ENCODE measurements at regions not wholly inside any gene's neighbourhood (a gene's known extent, or its start where the extent isn't known, plus 50 kb on each side); places are given as distances from the start of the nearest gene placed in this dataset.
"Not testable (repeated sequence)": the region's sequence is repeated elsewhere in the genome, so short reads cannot be mapped to it uniquely, and the experiment has no call there.

DNA sequence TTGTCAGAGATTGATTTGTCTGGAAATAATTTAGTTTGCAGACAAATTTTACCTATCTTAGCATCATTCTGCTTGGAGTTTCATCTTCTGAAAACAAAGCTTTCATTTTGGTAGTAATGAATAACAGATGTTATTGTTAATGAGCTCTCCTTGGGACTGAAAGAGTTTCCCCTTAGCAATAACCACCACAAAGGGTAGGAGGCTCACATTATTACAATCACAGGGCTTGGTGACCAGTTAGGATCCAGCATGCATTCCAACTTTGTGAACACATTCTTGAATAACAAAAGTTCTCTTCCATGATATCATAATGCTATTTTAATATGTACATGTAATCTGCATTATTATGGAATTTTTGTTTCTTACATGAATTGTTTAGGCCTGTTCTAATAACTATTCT is 148.8 kb upstream of the VWC2 start:
- DNase-seq = no peak

DNA sequence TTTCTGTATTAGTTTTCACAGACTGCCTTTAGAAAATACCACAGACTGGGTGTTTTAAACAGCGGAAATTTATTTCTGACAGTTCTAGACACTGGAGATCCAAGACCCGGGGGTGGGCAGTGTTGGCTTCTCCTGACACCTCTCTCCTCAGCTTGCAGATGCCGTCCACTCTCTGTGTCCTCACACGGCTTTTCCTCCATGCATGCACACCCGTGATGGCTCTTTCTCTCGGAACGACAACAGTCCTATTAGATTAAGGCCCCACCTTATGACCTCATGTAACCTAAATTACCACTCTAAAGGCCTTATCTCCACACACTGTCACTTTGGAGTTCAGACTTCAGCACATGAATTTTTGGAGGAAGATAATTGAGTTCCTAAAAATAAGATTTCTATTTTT is 142.9 kb upstream of the VWC2 start:
- no peak for DNase-seq

DNA sequence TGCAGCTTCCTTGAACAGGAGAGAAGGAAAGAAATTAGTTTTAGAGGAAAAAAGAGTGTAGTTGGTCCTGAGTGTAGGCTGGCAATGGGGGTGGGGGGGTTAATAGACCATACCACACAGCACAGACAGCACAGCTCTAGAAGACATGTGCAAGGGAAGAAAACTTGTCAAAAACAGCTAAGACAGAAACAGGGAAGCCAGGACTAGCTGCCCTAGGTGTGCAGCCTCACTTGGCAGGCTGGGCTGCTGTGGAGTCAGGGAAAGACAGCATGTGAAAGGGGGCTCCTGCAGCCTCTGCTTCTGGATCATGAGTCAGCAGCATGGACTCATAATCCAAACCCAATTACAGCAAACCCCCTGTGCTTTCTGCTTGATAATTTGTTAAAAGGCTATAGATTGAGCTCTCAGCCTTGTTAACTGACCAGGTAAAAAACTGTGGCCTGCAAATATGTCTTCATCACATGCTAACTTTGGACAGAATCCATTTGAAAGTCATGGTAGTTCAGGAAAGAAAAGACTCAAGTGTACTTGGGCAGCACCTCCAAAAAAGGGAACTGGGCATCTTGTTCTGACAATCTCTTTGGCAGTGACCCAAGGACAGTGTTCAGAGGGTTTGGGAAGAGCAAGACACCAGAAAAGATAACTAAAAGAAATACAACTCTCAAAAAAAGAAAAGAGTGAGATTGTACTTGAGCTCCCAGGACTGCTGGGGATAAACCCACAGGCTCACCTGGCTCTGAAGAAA is 142.2 kb upstream of the VWC2 start:
- DNase-seq = no peak

DNA sequence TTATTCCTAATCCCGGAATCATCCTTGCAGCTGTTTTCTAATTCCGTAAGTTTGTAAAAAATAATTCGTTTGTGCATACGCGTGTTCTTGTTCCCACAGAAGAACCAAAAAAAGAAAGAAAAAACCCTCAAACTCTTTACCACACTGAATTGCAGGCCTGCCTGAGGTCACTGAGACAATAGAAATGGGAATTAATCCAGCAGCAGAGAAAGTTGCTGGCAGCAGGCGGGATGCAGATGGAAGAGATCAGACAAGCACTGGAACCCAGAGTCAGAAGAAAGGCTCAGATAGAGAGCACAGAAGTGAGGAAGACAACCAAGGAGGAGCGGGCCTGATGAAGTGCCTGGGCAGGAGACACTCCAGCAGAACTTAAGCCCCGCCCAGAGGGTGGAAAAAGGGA is 141.5 kb upstream of the VWC2 start:
- no peak for DNase-seq

DNA sequence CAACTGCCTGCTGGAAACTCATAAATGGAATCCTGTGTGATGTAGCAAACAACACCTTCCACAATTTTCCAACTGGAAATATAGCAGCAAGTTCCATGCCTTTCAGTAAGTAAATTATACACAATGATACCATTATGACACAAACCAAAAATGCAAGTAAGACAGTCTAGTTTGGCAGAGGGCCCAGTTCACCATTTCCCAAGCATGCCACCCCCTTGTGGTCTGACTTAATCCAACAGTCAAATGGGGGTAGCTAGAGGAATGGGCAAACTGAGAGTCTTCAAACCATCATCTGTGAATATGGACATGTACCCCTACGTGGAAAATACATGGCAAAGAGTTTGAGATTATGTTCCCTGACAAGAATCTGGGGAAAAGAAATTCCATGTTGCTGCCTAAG is 137.6 kb upstream of the VWC2 start:
- DNase-seq = no peak

DNA sequence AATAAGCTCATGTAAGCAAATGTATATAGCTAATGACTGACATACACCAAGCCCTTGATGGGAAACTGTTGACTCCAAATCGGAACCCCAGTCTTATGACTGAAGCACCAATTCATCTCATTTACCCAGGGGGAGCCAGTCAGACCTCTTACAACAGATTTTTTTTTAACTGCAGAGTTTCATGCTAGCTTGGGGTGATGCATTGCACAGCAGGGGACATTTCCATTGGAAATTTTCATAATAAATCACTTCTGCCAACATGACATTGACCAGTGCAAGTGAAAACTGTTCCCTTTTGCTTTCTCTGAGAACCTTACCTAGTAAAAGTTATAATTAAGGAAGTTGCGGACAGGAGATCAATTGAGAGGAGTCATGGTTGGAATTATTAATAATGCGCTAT is 137.0 kb upstream of the VWC2 start:
- DNase-seq = no peak

DNA sequence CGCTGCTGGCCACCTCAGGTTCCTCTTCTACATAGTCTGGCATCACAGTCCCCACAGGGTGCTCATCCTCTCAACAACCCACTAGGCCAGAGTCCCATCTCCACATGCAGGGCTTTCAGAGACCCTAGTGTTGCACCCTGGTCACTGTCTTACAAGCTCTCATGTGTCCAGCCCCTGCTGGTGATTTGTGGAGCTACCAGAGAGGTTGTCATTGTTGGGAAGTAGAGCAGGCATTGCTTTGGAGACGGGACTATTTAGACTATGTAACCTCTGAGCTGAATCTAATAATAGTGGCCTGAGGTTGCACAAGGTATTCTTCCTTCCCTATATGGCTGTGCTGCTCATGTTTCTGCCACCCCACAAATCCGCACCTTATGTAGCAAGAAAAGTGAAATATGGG is 135.3 kb upstream of the VWC2 start:
- no peak for DNase-seq

DNA sequence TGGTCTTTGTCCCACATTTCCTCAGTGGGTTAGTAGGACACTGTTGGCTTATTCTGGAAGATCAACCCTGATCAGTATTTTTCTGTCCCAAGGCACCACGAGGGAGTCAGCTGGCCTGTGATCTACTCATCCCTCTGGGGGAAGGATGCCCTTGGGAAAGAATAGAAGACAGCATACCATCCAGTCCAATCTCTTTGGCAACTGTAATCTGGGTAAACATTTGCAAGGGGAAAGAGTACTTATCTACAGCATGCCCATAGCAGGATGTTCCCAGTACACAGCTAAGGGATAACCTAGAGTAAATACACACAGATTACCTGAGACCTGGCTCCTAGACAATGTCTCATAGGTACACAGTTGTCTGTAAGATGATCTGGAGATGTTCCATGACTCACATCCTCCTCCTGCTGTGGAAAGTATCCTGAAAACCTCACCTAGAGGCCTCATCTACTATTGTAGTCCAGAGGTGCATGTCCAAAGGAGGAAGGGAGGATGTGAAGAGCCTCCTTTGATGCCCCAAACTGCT is 134.3 kb upstream of the VWC2 start:
- no peak for DNase-seq

DNA sequence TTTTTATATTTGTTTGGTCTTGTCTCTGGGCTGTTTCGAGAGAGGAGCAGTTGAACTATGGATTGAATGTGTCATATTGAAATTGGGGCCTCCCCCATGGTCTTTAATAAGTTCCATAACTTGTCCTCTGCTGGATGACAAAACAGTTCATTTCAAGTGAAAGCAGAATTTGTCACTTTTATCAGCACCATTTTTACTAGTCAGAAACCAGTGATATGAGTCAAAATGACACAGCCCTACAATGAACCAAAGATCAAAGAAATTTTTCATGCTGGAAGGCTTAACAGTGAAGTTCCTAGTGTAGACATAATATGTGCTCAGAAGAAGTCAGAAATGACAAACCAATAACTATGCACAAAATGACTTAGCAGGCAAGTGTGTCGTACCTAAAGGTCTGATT is 133.6 kb upstream of the VWC2 start:
- no peak for DNase-seq

DNA sequence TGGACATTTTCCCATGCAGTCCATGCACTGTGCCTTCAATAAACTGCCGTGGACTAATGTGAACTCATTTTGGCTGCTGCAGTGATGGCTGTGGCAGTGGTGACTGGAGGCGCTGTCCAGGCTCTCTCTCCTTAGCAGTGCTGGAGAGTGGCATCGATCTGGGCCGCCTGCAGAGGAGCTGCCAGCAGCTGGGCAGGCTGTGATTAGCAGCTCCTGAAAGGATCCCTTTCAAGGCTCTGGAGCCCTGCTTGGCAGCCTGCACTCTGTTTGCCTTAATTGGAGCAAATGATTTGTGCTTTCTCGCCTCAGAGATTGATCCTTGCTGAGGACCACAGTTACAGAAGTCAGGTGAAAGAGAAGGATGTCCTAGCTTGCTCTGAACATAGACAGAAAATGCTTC is 130.1 kb upstream of the VWC2 start:
- no peak for DNase-seq

DNA sequence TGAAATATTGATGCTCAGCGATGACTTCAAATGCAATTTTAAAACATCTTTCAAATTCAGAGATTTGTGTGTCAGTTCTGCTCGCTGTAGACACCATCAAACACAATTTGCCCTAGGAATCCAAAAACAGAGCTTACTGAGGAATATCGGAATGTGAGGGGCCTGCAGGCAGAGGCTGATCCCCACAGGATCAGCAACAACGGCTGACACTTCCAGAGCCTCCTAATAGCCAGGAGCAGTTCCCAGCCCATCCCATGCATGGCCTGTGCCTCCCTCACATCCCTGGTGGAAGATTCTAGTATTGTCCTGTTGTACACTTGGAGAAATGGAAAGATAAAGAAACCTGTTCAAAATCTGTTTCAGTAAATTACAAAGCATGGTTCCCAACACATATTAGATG is 129.7 kb upstream of the VWC2 start:
- DNase-seq = no peak

DNA sequence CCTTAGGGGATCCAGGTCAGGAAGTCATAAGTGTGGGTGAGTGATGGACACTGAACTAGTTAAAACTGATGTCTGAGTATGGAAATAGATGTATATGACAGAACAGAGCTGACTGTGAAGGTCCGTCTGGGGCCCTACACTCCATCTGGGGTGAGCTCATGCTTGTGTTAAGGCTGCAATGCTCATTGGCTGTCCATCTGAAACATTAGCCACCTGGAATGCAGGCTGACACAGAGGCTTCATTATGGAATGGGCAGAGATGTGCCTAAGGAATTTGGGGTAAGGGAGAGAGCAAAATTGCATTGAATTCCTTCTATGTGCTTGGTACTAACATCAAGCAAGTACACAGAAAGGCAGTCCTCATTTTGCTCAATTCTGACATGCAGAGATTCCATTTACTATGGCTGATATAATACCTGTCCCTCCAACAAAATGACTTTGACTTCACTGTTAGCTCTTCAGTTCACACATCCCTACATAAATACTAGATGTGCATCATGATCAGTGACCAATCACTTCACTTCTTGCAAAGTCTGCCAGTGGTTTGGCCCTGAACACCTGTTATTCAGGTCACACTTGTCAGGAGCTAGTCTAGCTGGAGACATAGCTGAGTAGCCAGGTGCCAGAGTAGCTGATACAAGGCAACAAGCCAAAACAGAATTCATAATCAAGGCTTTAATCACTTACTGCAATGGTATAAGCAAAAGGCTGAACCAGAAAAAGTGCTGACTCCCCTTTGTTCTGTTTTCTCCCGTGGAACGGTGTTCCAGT is 128.9 kb upstream of the VWC2 start:
- no peak for DNase-seq

DNA sequence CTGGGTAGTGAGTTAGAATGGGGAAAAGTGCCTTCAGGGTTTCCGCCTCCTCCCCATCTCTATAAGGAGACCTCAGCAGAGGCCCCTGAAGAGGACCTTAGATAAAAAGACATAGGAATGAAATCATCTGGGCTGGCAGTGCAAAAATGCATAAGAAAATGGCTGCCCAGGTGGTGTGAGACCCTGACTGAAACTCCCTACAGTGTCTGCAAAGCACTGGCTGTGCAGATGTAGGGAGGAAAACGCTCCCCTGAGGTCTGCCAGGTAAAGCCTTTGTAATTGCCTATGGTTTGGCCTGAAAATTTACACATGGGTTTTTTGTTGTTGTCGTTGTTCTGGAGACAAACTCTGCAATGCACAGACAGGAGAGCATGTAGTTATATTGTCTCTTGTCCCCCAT is 128.1 kb upstream of the VWC2 start:
- DNase-seq = no peak

DNA sequence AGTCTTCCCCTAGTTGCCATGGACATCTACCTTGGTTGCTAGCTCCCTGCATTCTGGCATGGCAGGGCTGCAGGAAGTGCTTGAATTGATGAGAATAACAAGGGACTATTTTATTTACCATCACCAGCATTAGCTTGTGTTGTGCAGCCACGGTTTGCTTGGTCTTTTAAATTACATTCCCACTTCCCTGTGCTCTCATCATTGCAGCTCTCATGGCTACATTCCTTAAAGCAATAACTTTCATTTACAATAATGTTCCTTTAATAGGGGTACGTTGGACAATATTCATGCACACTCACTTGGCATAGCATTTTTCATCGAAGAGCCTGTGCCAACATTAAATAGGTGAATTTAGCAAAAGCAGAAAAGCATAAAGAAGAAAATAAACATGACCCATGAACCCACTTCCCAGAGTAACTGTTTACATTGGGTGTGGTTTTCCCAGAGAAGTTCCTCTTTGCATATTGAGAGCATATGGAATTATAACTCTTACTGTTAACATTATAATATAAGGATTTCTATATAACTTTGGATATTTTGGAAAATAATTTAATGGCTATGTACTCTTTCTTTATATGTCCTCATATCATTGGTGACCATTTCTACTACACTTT is 113.2 kb upstream of the VWC2 start:
- no peak for DNase-seq

DNA sequence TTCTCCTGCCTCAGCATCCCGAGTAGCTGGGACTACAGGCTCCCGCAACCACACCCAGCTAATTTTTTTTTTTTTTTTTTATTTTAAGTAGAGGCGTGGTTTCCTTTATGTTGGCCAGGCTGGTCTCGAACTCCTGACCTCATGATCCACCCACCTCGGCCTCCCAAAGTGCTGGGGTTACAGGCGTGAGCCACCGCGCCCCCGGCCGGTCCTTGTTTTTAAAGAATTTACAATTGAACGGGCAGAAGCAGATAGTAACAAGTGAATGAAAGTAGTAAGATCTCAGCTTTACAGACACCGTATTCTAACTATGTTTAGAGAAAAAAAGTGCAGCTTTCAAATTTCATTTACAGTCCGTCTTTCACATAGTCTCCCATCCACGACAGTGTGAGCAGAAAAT is 112.5 kb upstream of the VWC2 start:
- DNase-seq = no peak

DNA sequence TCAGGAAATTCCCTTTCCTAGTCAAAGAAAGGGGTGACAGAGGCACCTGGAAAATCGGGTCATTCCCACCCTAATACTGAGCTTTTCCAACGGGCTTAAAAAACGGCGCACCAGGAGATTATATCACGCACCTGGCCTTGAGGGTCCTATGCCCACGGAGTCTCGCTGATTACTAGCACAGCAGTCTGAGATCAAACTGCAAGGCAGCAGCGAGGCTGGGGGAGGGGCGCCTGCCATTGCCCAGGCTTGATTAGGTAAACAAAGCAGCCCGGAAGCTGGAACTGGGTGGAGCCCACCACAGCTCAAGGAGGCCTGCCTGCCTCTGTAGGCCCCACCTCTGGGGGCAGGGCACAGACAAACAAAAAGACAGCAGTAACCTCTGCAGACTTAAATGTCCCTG is 107.5 kb upstream of the VWC2 start:
- DNase-seq = not testable (repeated sequence)

DNA sequence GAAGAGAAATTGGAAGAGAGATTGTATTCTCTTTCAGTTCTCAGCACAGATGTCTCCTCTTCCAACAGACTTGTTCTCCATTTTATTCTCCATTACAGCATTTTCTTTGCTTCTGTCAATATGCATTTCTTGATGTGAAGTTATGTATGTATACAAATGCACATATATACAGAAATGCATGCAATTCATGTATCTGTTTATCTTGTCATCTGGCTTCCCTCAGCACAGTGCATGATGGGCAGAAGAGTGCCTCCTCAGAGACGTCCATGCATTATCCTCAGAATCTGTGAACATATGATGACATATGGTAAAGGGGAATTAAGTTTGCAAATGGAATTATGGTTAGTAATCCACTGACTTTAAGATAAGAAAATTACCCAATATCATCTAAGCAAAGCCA is 106.7 kb upstream of the VWC2 start:
- DNase-seq = no peak

DNA sequence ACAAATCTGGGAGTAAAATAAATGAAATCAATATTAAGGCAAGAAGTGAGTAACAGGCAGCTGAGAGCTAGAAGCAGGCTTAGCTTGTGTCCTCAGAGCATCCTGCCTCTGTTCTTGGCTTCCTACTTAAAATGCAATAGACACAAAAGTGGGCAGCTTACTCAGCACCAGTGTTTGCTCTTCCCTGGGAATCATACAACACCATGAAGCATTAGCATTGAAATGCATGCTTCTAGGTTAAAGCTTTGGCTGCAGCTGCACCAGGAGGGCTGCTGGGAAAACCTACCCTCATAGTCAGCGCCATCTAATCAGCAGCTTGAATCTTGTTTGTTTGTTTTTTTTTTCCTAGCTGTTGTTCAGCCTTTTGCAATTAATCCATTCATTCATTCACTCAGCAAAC is 104.2 kb upstream of the VWC2 start:
- no peak for DNase-seq

DNA sequence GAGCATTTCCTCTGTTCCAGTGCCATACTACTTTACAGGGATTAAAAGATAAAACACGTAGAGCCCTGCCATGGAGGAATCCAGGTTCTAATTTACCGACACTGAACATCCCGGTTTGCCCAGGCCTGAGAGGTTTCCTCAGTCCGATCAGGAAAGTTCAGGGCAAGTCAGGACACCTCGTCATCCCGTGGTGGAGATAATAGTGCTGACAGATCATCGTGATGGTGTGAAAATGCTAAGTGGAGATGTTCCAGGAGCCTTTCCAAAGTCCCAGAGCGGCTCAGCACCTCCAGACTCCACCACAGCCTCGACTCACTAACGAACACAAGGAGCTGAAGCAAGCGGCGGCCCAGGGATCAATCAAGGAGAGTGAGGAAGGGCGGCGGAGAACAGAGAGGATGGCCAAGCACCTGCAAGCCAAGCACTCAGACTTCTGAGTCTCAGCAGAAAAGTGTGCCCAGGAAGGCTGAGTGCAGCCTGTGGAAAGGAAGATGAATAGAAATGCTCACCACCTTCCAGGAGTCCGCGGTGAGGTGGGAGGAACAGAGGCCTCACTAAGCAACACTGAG is 103.7 kb upstream of the VWC2 start:
- no peak for DNase-seq

DNA sequence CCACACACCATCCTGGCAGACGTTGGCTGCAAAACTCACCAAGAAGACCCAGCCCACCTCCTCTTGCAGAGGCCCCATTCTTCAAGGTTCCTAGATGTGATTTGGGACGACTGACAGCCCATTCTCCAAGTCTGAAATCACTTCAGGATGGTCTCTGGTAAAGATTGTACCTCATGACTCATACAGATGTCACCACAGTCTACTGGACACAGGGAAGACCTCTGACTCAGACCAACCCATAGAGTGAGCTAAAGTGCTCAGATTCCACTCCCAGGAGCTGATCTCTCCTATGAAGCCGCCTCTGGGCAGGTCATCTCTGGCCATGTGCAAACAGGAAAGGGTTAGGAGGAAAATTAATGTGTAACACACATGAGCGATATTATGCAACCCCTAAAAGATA is 102.4 kb upstream of the VWC2 start:
- DNase-seq = no peak

DNA sequence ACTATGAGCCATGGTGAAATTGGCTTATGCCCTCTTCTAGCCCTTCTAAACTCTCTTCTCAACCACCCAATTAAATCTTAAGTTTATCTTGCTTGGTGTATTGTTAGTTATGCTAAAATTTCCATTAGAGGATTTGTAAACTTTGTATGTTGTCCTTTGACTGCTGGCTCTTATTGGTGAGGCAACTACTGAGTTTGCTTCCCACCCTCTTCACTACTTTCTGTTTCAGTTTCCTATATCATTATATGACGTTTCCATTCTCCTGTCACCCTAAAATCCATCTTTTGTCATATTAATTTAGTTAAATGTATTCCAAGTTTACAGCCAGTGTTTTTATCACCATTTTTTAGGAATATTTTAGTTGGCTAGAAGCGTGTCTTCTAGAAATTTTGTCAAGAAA is 80.9 kb upstream of the VWC2 start:
- peak; percentile 23 for DNase-seq

DNA sequence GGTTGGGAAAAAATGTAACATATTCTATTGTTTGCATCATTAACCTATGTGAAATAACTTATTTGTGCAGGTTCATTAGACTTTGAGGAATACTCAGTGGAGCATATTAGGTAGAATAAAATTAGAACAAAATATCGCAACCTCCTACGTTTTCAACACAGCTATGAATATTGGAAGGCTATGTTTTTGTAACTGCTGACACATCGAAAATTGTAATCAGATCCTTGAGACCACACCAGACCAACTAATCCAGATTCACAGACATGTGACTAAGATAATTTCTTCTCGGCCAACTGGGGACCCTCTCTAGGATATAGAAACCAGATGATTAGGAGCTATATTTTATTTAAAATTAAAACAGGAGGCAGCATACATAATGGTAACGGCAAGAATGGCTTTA is 77.5 kb upstream of the VWC2 start:
- no peak for DNase-seq

DNA sequence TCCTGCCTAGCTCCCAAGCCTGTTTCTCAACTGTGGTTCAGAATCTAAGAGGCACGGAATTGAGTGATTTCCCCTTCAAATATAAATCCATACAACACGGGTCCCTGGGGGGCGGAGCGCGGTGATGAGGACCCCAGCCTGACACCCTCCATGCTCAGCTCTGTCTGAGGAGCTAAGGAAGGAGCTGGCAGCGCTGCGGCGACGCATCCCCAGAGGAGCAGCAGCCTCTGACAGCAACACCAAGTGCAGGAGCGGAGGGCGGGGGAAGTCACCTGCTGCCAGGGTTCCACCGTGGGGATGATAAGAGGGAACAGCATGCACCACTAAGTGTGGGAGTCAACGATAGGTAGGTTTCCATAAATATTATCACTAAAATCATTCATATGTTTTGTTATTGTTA is 72.6 kb upstream of the VWC2 start:
- DNase-seq = no peak

DNA sequence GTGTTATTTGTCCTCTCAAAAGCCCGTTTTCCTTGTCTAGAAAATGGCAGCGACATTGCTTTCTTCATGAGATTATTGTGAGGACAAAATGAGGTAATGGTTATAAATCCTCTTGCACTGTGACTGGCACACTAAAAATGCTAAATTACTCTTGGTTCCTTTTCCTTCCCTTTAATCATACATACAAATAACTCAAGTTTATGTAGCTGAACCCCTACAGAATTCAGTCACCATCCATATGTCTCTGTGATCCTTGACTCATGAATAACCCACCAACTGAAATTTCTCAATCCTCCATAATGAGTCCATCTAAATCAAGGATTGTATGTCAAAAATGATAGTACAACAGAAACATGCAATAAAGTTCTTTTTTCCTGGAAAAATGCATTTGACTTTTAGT is 71.3 kb upstream of the VWC2 start:
- DNase-seq = no peak
